GM11168 (cell line): ENCODE measurements at regions not wholly inside any gene's neighbourhood (a gene's known extent, or its start where the extent isn't known, plus 50 kb on each side); places are given as distances from the start of the nearest gene placed in this dataset.
"Not testable (repeated sequence)": the region's sequence is repeated elsewhere in the genome, so short reads cannot be mapped to it uniquely, and the experiment has no call there.

ENCODE experiments used
- in situ Hi-C: fragments of 300-500 bp; cut with MboI; formaldehyde crosslinking; loops from one replicate; pipeline ENCODE4 v1.12.0; 2022; ENCODE audit warnings: low sequenced_read_pairs; ENCODE audit not compliant: unreplicated experiment

DNA sequence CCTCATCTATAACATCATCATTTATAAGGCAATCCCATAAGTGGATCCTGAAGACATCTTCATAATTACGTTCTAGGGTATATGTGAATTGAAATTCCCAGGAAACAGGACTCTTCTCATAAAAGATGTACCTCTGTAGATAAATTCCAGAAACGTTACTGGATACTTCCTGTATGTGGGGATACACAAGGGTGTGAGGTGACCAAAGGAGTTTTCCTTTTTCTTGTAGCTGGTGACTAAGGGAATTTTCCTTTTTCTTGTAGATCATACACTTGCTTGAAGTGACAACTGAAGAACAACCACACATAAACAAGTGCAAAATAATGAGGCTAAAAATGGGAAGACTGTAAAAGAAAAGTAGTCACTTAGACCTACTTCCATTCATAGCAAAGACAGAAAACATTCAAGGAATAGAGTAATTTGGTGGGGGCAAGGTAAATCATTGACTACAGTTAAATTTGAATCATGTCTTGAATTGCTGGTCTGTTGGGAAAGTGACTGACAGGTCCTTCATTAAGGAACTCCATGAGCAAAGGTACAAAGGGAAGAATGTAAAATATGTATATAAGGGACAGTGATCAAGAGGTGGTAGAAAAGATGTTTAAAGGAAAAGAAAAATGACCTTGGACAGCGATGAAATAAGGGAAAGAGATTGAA lies 53.2 kb upstream of the UBE2E3 start:
- in situ Hi-C loops, result no loop called here

DNA sequence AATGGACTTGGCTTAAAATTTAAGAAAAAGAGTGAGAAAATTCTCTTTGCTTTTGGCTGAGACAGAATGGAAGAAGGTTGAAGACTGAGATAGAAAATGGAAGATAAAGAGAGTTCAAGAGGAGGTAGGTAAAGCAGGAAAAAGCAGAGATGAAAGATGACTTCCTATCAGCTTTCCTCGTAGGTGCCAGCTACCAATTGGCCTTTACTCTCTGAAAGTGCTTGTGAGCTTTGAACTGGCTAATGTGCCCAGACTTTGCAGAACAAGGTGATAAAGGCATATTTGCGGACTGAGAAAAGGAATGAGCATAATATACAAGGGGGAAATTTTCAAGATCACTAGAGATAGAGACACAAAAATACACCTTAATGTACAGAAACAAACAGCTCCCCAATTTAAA lies 54.7 kb upstream of the UBE2E3 start:
- in situ Hi-C loops, result no loop called here

DNA sequence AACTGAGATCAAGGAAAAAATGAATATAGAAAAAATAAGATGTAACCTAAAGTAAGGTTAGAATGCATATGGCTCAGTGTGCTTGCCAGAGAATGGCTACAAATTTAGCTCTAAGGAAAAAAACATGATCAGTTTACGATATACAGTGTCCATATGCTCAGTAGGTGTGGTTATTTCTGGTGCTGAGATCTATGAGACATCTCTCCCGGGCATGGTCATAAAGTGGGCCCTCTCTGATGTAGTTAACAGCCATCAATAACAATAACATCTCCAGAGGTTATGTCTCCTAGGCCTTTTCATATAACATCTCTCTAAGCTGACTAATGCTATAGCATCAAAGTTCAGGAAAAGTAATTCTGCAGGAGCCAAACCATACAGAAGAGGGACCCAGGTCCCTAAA lies 56.3 kb upstream of the UBE2E3 start:
- in situ Hi-C loops, result no loop called here

DNA sequence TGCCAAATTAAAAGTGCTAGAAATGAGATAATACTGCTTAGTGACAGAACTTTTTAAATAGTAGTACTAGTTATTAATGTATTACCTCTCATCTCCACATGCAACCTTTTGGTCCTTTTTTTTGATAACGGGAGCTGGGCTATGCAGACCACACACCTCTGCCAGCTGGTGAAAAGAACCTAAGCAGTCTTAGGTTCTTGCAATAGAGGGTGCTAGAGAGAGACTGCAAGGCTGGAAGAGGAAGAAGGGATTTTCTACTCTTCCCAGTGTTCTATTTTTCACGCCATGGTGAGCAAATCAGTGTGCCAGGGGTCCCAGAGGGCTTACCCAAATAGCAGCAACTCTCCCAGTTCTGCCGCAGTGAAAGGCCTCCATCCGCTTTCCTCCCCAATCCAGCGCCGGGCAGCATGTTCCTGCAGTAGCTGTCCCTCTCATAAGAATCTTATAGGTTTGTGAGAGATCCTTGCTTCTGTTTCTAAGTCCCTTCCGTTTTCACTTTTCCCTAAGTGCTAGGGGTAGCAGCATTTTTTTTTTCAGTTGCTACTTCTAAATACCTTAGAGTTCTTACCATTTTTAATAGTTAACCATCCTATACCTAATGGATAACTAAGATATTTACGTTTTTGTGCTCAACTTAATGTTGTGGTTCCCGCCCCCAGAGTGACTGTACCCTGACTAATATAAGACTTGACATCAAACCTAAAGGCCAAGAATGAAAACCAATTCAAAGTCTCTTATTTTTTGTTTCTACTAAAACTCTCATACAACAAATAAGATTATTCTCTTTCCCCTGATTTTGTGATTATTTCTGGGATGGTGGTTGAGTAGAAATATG lies 69.4 kb upstream of the UBE2E3 start:
- in situ Hi-C loops, result no loop called here

DNA sequence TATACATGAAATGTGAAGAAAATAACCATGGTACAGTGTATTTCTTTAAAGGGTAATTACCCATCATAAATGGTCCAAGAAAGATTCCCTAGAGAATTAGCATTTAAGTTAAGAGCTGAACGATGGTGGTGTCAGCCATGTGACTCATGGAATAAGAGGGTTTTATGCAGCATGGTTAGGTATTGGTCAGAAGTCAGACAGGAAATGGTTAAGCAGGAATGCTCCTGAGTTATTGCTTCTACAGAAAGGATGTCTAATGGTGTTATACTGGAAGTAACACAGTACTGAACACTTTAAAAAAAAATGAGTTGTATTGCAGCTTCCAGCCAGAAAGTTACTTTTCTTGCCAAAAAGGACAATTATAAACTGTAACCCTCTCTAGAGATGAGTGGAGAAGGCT lies 72.7 kb upstream of the UBE2E3 start:
- in situ Hi-C loops, result no loop called here

DNA sequence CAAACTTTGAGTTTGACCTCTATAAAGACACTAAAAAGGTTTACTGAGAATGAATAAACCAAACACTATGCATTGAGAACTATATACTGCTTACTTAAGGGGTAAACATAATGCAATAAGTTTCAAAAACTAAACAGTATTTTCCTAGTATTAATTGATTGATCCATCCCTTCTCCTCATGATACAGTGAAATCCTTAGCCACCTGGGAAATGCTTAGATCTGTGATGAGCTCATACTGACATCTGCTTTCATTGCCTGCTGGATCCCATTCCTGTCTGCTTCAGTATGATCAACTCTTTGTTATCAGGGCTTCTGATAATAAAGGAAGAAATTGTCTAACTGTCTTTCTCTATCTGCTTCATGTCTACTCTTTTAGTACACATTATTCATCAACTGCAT lies 74.9 kb upstream of the UBE2E3 start:
- in situ Hi-C loops, result no loop called here

DNA sequence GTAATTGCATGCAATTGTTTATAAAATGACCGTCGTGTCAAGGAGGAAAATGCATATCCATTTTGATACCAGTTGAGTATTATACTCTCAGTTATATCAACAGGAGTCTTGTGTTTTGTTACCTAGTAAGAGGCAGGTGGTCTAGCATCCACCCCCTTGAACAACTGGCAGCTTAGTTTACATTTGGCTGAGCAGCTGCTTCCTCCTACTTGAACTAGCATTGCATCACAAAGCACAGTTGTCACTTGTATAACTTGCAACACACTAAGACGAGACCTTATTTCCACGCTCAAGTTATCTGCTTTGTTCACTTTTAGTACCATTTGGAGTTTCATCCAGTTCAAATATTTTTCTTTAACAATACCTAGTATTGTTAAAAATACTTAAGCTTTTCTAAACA lies 75.4 kb upstream of the UBE2E3 start:
- in situ Hi-C loops, result no loop called here

DNA sequence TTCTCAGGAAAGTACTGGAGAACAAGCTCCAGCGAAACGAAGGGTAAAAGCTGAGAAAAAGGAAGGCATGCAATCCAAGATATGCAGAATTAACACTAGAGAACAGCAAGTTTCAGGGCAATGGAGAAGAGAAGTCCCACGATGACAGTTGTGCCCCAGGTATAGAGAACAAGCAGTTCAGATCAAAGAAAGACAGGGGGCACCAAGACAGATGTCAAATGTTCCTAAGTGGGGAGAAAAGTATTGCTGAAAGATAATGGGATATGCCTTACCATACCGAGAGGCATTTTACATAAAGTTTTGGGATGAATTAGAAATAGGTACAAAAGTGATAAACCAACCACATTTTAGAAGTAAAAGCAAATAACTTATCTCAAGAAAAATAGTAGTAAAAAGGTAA lies 79.1 kb upstream of the UBE2E3 start:
- in situ Hi-C loops, result no loop called here

DNA sequence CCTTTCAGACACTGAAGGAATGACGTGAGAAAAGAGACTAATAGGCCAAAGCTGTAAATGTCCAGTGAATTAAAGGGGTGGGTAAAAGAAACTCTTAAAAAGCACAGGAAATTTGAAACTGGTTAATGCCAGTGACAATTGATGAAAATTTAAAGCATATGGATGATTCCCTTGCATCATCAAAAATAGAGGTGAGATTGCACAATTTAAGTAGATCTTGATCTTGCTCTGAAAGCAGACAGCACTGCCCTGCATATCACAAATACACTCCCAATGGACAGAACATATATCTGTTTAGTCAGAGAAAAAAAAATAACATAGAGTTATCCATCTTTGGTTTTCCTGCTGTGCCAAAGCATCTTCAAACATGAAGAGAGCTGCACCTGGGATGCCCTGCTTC lies 86.7 kb upstream of the UBE2E3 start:
- in situ Hi-C loops, result no loop called here

DNA sequence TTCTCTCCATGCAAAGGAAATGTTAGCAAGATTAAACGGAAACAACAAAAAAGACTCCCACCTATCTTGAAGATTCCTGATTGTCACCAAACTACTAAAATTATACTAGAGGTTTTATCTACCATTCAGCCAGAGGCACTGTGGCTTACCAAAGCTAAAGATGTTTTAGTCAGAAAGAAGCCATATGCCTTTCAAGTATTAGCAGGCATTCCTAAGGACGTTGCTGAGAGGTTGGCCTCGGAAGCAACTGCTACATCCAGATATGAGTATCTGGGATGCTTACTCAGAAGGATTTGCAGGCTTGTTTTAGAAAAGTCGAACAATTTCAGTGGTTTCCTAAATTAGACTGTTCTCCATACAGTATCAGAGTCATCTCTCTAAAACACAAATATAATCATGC lies 88.3 kb upstream of the UBE2E3 start:
- in situ Hi-C loops, result no loop called here

DNA sequence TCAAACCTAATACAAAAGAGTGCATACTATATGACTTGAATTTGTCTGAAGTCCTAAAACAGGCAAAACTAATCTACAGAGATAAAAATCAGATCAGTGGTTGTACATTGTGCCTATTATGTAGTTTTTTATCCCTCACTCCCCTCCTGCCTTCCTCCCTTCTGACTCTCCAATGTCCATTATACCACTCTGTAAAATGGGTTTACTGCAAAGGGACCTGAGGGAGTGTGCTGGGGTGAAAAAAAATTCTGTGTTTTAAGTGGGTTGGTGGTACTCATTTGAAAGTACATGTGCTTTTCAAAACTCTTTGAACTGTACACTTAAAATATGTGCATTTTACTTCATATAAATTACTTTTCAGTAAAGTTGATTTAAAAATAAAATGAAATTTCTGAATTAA lies 89.0 kb upstream of the UBE2E3 start:
- in situ Hi-C loops, result no loop called here

DNA sequence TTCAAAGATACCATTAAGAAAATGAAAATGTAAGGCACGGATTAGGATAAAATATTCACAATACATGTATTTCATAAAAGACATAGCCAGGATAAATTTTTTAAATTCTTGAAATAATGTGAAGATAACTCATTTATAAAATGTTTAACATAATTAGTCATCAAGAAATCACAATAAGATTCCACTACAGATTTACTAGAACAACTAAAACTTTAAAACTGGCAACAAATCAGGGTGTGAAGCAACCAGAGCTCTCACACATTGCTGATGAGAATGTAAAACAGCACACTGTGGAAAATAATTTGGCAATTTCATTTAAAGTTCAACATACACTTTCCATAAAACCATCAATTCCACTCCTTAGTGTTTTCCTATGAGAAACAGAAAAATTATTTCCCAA lies 89.6 kb upstream of the UBE2E3 start:
- in situ Hi-C loops, result no loop called here

DNA sequence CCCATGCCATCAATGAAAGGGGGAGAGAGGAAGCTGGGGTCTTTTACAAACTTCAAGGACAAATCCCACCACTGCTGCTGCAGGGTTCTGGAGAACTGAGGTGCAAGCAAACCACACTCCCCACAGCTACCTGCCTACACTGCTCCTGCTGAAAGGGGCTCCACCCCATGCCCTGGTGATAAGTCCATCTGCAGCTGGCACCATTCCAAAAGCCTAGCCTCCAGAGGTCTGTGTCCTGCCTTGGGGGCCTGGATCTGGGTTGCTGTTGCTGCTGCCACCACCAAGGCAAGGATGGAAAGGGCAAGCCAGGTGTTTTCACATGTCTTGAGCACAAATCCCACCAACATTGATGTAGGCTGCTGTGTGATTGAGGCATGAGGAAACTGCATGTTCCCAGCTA lies 97.4 kb upstream of the UBE2E3 start:
- in situ Hi-C loops, result no loop called here

DNA sequence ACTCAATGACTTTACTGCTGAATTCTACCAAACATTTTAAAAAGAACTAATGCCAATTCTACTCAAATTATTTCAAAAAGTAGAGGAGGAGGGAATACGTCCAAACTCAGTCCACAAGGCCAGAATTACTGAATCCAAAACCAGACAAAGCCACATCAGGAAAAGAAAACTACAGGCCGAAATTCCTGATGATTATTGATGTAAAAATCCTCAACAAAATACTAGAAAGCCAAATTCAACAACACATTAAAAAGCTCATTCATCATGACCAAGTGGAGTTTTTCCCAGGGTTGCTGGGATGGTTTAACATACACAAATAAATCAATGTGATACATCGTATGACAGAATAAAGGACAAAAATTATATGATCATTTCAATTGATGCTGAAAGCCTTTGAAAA lies 103.9 kb upstream of the UBE2E3 start:
- in situ Hi-C loops, result no loop called here

DNA sequence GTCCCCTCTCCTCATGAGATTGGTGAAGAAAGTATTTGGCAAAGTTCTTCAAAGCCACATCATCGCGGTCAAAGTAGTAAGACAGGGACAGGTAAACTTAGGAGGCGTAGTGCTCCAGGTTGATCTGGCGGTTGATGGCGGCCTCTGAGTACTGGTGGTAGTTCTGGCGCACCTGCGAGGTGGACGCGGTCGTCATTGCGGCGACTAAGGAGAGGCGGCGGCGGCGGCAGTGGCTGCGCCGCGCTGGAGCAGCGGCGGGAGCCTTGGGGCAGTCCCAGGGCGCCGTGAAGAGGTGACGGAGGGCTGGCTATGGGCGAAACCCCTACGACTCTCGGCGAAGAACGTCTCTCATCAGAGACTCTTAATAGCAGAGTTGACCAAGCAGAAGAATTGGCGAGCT lies 107.2 kb upstream of the UBE2E3 start:
- in situ Hi-C loops, result no loop called here

DNA sequence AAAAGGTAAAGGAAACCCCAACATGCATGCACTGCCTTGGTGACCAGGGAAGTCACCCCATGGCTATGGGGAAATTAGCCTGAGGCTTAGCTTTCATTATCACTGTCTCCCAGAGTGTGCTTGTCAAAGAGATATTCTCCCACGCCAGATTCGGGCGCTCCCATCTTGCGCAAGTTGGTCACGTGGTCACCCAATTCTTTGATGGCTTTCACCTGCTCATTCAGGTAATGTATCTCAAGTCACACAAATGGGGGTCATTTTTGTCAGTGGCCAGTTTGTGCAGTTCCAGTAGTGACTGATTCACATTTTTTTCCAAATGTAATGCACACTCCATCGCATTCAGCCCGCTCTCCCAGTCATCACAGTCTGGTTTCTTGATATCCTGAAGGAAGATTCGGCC lies 107.6 kb upstream of the UBE2E3 start:
- in situ Hi-C loops, result not testable (repeated sequence)

DNA sequence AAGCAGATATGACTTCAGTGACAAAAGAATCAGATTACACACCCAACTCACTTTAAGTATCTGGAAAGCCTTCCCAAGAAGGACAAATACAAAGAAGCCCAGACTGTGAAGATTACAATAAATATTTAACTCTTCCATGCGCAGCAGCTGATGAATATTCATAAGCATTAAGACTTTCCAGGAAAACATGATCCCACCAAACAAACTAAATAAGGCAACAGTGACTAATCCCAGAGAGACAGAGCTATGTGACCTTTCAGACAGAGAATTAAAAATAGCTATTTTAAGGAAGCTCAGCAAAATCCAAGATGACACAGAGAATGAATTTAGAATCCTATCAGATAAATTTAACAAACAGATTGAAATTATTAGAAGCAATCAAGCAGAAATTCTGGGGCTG lies 108.2 kb upstream of the UBE2E3 start:
- in situ Hi-C loops, result no loop called here

DNA sequence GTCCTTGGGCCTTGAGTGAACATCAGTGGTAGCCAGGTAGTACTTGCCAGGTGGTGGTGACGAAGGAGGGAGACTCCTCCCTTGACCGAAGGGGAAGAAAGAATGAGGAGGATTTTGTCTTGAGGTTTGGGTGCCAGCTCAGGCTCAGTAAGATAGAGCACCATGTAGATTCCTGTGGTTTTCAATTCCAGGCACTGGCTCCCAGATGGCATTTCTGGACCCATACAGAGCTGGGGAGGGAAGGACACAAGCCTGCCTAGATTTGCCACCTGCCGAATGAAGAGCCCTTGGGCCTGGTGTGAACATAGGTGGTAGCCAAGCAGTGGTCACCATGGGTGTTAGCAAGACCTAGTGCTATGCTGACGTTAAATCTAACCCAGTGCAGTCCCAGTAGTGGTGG lies 108.8 kb upstream of the UBE2E3 start:
- in situ Hi-C loops, result no loop called here

DNA sequence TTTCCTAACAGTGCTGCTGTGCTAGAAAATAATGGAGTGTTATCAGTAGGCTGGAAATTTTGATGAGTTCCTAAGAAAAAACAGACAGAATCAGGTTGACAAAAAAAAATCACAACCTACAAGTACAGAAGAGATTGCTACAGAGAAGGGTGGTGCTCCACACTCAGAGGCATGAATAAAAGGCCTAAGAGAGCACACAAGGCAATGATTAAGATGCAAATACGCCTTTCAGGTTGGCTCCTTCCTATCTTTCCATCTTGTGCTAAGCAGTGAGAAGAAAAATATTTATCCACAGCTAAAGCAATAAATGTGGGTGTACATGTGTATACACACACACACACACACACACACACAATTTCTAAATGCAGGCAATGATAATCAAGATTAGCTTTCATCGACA lies 130.6 kb upstream of the UBE2E3 start:
- in situ Hi-C loops, result no loop called here

DNA sequence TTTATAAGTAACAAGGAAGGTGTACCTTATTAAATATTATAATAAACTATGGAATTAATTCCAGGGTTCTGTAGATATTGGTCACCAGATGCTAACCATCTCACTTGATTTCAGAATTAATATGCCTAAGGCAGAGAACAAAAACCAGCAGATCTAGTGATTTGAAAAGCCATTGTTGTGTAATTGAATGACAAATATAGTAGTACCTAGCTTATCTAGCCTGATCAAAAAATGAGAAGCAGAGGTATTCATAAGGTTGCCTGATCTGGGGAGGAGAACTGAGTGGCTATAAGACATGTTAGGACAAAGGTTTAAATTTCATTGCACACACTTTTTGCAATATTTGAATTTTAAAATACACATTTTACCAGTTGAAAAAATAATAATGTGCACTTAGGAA lies 132.0 kb upstream of the UBE2E3 start:
- in situ Hi-C loops, result no loop called here

DNA sequence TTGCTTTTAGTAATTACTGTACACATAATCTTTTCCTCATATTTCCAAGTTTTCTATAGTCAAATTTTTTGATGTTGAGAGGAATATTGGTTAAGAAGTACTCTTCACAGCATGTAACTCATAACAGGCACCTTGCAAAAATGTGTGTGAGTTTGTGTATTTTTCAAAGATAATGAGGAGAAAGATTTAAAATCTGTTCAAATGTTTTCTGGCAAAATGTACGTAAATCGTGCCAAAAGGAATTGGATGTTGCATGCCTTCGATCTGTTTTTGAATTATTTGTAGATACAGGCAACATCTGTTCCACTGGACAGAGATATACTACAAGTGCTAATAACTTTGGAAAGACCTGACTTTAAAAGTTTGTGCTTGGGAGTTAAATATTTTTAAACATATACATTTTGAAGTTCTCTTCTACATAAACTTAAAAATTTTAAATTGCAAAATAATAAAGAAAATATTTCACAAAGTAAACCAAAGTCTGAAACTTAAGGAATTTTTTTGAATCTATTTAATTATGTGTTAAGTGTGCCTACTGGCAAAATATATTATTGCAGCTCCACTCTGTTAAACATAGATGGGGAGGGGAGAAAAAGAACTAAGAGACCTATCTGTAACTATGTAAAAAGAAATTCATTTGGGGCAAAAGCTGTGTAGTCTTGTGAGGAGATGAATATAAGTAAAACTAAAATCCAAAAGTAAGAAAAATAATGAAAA lies 133.5 kb upstream of the UBE2E3 start:
- in situ Hi-C loops, result no loop called here
